Trophoblast cell (in vitro differentiated cells and primary cell): ENCODE measurements at regions not wholly inside any gene's neighbourhood (a gene's known extent, or its start where the extent isn't known, plus 50 kb on each side); places are given as distances from the start of the nearest gene placed in this dataset.

Experiments
- DNase-seq, 2 donors: peaks; one replicate each; pipeline ENCODE4 v3.0.0-alpha.2; 2016
- H2AFZ ChIP-seq: 2 replicates; pipeline ENCODE4 v1.6.1; 2013; ENCODE audit warnings: low read length, moderate library complexity, mild to moderate bottlenecking; ENCODE audit not compliant: insufficient read depth, poor library complexity
- H2AK5ac ChIP-seq: 2 replicates; pipeline ENCODE4 v1.6.1; 2013; ENCODE audit warnings: mild to moderate bottlenecking, low read length
- H2BK120ac ChIP-seq: 2 replicates; pipeline ENCODE4 v1.6.1; 2013; ENCODE audit warnings: low read length, mild to moderate bottlenecking, moderate library complexity; ENCODE audit not compliant: insufficient read depth, poor library complexity
- H2BK12ac ChIP-seq: 2 replicates; pipeline ENCODE4 v1.6.1; 2013; ENCODE audit warnings: mild to moderate bottlenecking, low read length, moderate library complexity
- H2BK5ac ChIP-seq: 2 replicates; pipeline ENCODE4 v1.6.1; 2013; ENCODE audit warnings: low read length, low read depth, moderate library complexity, mild to moderate bottlenecking; ENCODE audit not compliant: poor library complexity
- H3K14ac ChIP-seq: 2 replicates; pipeline ENCODE4 v1.6.1; 2013; ENCODE audit warnings: mild to moderate bottlenecking, low read length
- H3K18ac ChIP-seq: 2 replicates; pipeline ENCODE4 v1.6.1; 2013; ENCODE audit warnings: mild to moderate bottlenecking, low read length
- H3K23ac ChIP-seq: 2 replicates; pipeline ENCODE4 v1.6.1; 2013; ENCODE audit warnings: low read length
- H3K27ac ChIP-seq: 2 replicates; pipeline ENCODE4 v1.5.1; 2013; ENCODE audit warnings: low read depth, mild to moderate bottlenecking, inconsistent platforms, low read length, moderate library complexity
- H3K27me3 ChIP-seq: 2 replicates; pipeline ENCODE4 v1.6.1; 2013; ENCODE audit warnings: inconsistent platforms, mild to moderate bottlenecking, low read length, moderate library complexity; ENCODE audit not compliant: insufficient read depth
- H3K36me3 ChIP-seq, 2 experiments: 1 replicate in 1 of 2; 2 replicates in 1 of 2; pipeline ENCODE4 v1.6.1; 2013; ENCODE audit warnings: low read length in 2 of 2, mild to moderate bottlenecking in 2 of 2, moderate library complexity in 1 of 2; ENCODE audit not compliant: insufficient read depth in 2 of 2, control insufficient read depth in 1 of 2
- H3K4ac ChIP-seq: 2 replicates; pipeline ENCODE4 v1.6.1; 2013; ENCODE audit warnings: low read depth, mild to moderate bottlenecking, low read length, moderate library complexity
- H3K4me1 ChIP-seq, 2 experiments: 1 replicate in 1 of 2; 2 replicates in 1 of 2; pipeline ENCODE4 v1.6.1; 2013; ENCODE audit warnings: low read length in 2 of 2, mild to moderate bottlenecking in 2 of 2, moderate library complexity in 1 of 2; ENCODE audit not compliant: insufficient read depth in 2 of 2, control insufficient read depth in 1 of 2
- H3K4me2 ChIP-seq: 2 replicates; pipeline ENCODE4 v1.6.1; 2013; ENCODE audit warnings: inconsistent platforms, mild to moderate bottlenecking, low read length, moderate library complexity
- H3K4me3 ChIP-seq: 2 replicates; pipeline ENCODE4 v1.5.1; 2013; ENCODE audit warnings: mild to moderate bottlenecking, low read depth, low read length, inconsistent platforms
- H3K79me1 ChIP-seq: one replicate; pipeline ENCODE4 v1.6.1; 2013; ENCODE audit warnings: low read length
- H3K79me2 ChIP-seq: 2 replicates; pipeline ENCODE4 v1.6.1; 2013; ENCODE audit warnings: low read length, mild to moderate bottlenecking; ENCODE audit not compliant: control insufficient read depth, insufficient read depth, poor library complexity
- H3K9ac ChIP-seq: 2 replicates; pipeline ENCODE4 v1.6.1; 2013; ENCODE audit warnings: mild to moderate bottlenecking, low read length
- H3K9me3 ChIP-seq: 2 replicates; pipeline ENCODE4 v1.6.1; 2013; ENCODE audit warnings: low read depth, mild to moderate bottlenecking, control low read depth, inconsistent platforms, low read length; ENCODE audit not compliant: insufficient read depth
- H4K12ac ChIP-seq: 2 replicates; pipeline ENCODE4 v1.6.1; 2013; ENCODE audit warnings: low read depth, mild to moderate bottlenecking, low read length, moderate library complexity
- H4K8ac ChIP-seq: 2 replicates; pipeline ENCODE4 v1.6.1; 2013; ENCODE audit warnings: low read depth, mild to moderate bottlenecking, low read length, moderate library complexity
- H4K91ac ChIP-seq: one replicate; pipeline ENCODE4 v1.6.1; 2013; ENCODE audit warnings: low read depth, mild to moderate bottlenecking, low read length, moderate library complexity
- WGBS: extraction: QIAGEN DNeasy Blood & Tissue Kit; methylation state at CpG from one replicate; pipeline ENCODE4 v1.1.7; 2013; ENCODE audit warnings: missing lambda C conversion rate; ENCODE audit not compliant: insufficient read length, insufficient coverage; ENCODE audit errors: extremely low coverage; 5-methylcytosine and 5-hydroxymethylcytosine counted together

DNA sequence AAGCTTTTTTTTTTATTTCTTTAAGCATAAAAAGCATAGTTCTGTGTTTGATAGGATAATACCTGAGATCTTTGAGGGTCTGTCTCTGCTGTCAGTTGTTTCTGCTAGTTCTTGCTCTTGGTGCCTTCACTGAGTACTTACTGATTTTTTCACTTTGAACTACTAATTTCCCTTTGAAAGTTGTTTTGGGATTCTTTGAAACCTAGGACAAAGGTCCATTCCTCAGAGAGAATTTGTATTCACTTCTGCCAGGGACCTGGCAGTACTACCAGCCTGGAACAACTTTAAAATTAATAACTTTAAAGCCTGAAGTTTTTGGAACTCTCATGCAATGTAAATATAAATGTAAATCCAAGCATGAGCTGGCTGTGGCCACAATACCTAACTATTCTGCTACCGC is 190.1 kb downstream of the TM2D1 start:
- no peaks in the 10 kb centered on the region for H3K27me3 ChIP-seq
- H3K4me3 ChIP-seq: no peak overlapping the region
- no peaks in the 10 kb centered on the region for H3K9me3 ChIP-seq
- H4K12ac ChIP-seq: no peak overlapping the region
- H3K27ac ChIP-seq: no peak overlapping the region
- H2AK5ac ChIP-seq: no peak overlapping the region
- no peak overlapping the region for H2BK12ac ChIP-seq
- H4K8ac ChIP-seq: no peak overlapping the region
- H3K9ac ChIP-seq: no peak overlapping the region
- no peak overlapping the region for H2BK120ac ChIP-seq
- H3K23ac ChIP-seq: no peak overlapping the region
- H3K36me3 ChIP-seq: no peaks in the 10 kb centered on the region
- H3K79me1 ChIP-seq: no peaks in the 10 kb centered on the region
- H3K14ac ChIP-seq: no peak overlapping the region
- H2BK5ac ChIP-seq: no peak overlapping the region
- no peaks in the 10 kb centered on the region for H3K79me2 ChIP-seq
- no peak overlapping the region for H2AFZ ChIP-seq
- no peak overlapping the region for H3K4me2 ChIP-seq
- H3K4me1 ChIP-seq: no peaks in the 10 kb centered on the region
- no CpG with 5 or more reads among the region's 1 CpG for WGBS
- H3K18ac ChIP-seq: no peak overlapping the region
- no peak overlapping the region for H4K91ac ChIP-seq
- H3K4ac ChIP-seq: no peak overlapping the region
- no peak for DNase-seq

DNA sequence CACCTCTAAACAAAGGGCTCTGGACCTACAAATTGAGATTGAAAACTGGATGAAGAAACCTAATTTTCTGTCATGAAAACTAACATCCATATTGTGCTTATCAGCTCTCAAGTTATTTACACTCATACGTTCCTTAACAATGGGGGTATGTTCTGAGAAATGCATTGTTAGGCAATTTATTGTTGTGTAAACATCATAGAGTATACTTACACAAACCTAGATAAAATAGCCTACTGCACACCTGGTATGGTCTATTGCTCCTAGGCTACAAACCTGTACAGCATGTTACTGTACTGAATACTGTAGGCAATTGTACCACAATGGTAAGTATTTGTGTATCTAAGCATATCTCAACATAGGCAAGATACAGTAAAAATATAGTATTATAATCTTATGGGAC is 191.4 kb downstream of the TM2D1 start:
- no peak overlapping the region for H2BK12ac ChIP-seq
- no peak overlapping the region for H2BK120ac ChIP-seq
- H3K4me3 ChIP-seq: no peak overlapping the region
- no peak overlapping the region for H3K27ac ChIP-seq
- no peak overlapping the region for H3K23ac ChIP-seq
- no peak overlapping the region for H3K4me2 ChIP-seq
- no peaks in the 10 kb centered on the region for H3K4me1 ChIP-seq
- H2AK5ac ChIP-seq: no peak overlapping the region
- no peaks in the 10 kb centered on the region for H3K9me3 ChIP-seq
- no peak overlapping the region for H4K12ac ChIP-seq
- DNase-seq: peak; percentile 2 to 60
- no peaks in the 10 kb centered on the region for H3K27me3 ChIP-seq
- H4K91ac ChIP-seq: no peak overlapping the region
- no peaks in the 10 kb centered on the region for H3K79me1 ChIP-seq
- no peak overlapping the region for H2BK5ac ChIP-seq
- no peaks in the 10 kb centered on the region for H3K36me3 ChIP-seq
- H2AFZ ChIP-seq: no peak overlapping the region
- no peaks in the 10 kb centered on the region for H3K79me2 ChIP-seq
- WGBS: no CpG with 5 or more reads among the region's 1 CpG
- no peak overlapping the region for H3K14ac ChIP-seq
- H4K8ac ChIP-seq: no peak overlapping the region
- H3K18ac ChIP-seq: no peak overlapping the region
- H3K4ac ChIP-seq: no peak overlapping the region
- H3K9ac ChIP-seq: no peak overlapping the region

DNA sequence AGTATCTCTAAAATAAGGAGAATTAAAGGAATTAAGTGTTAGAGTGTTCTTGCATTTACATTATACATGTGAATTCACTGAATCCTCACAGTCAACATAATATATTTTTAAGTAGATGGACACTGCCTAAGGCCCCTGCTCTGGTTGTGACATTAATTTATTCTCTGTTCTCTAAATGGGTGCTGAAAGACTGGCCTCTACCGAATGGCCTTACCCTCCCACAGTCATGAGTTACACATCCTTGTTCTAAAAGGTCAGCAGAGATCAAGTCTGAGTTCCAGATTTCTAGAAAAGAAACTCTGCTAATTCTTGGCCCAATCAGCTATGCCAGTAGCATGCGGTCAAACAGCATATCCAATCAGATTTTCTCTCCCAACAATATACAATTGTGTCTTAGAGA is 193.2 kb downstream of the TM2D1 start:
- Histone ChIP-seq H4K12ac (no peak overlapping the region), H3K27ac (no peak overlapping the region), H3K79me2 (no peaks in the 10 kb centered on the region), H3K23ac (no peak overlapping the region), H2BK120ac (no peak overlapping the region), H2AK5ac (no peak overlapping the region), H2AFZ (no peak overlapping the region), H3K36me3 (no peaks in the 10 kb centered on the region), H2BK5ac (no peak overlapping the region), H3K9me3 (no peaks in the 10 kb centered on the region), H3K9ac (no peak overlapping the region), H3K4ac (no peak overlapping the region), H3K79me1 (no peaks in the 10 kb centered on the region), H3K14ac (no peak overlapping the region), H3K4me3 (no peak overlapping the region), H3K27me3 (no peaks in the 10 kb centered on the region), H3K4me2 (no peak overlapping the region), H3K18ac (no peak overlapping the region), H3K4me1 (no peaks in the 10 kb centered on the region), H4K91ac (no peak overlapping the region), H4K8ac (no peak overlapping the region), H2BK12ac (no peak overlapping the region)
- no CpG with 5 or more reads among the region's 2 CpGs for WGBS
- DNase-seq: no peak

DNA sequence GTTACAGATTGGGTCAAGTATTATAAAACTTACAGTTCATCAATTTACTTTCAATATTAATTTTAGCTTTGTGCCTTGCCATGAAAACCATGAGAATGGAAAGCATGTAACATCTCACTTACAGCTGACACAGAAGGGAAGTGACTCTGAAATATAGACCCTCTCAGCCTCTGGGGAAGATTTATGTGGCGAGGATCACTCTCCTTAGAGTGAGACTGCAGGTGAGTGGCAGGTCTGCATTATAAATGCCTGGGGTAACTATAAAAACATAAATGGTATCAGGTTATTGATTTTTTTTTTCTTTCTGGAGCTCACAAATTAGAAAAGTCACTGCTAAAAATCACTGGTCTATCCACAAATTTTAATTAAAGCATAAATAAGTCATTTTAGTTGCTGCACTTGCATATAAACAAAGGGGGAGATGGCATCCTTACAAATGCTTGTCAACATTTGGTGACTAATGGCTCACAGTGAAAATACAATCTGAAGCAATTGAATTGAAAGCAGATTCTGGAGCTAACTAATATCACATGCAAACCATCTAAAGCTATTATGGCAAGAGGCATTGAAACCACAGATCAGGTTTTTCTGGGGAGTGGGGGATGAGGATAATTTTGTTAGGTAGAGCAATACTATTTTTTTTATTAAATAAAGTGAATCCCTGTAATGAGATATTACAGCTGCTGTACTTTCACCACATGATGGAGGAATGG is 200.9 kb downstream of the TM2D1 start:
- Histone ChIP-seq H3K4me2 (no peak overlapping the region), H3K4ac (no peak overlapping the region), H3K79me2 (no peaks in the 10 kb centered on the region), H4K8ac (no peak overlapping the region), H2AFZ (no peak overlapping the region), H2BK12ac (no peak overlapping the region), H3K79me1 (no peaks in the 10 kb centered on the region), H3K4me1 (no peaks in the 10 kb centered on the region), H2BK120ac (no peak overlapping the region), H3K27me3 (no peaks in the 10 kb centered on the region), H3K9me3 (no peaks in the 10 kb centered on the region), H4K91ac (no peak overlapping the region), H3K18ac (no peak overlapping the region), H3K27ac (no peak overlapping the region), H2BK5ac (no peak overlapping the region), H2AK5ac (no peak overlapping the region), H3K36me3 (no peaks in the 10 kb centered on the region), H3K9ac (no peak overlapping the region), H3K4me3 (no peak overlapping the region), H3K14ac (no peak overlapping the region), H4K12ac (no peak overlapping the region), H3K23ac (no peak overlapping the region)
- DNase-seq: no peak
- no CpG with 5 or more reads among the region's 1 CpG for WGBS
